ENCODE measurements at regions not wholly inside any gene's neighbourhood (a gene's known extent, or its start where the extent isn't known, plus 50 kb on each side); places are given as distances from the start of the nearest gene placed in this dataset.

GRCh38 chr16:79962962-79963361 is 362.4 kb upstream of the MAF start:
- 60 to 67% methylated on average over 3 of the region's 3 CpGs for WGBS, 2 donors
- Histone ChIP-seq H3K27ac (no peak overlapping the region), H3K9me3 (no peaks in the 10 kb centered on the region), H3K4me1 (no peaks in the 10 kb centered on the region), H3K27me3 (no peaks in the 10 kb centered on the region), H3K4me3 (no peak overlapping the region), H3K36me3 (no peaks in the 10 kb centered on the region)
- TF ChIP-seq EP300 (IDR thresholded peaks at IDR 0.05) (no peak), CTCF (IDR thresholded peaks at IDR 0.05) (no peak), POLR2AphosphoS5 (IDR thresholded peaks at IDR 0.05) (no peak), POLR2A (IDR thresholded peaks at IDR 0.05) (no peak)
- no peak for DNase-seq
- intact Hi-C loops (cut with DNase I), result no loop called here

GRCh38 chr16:79959226-79959625 is 358.7 kb upstream of the MAF start:
- Histone ChIP-seq H3K4me1 (no peaks in the 10 kb centered on the region), H3K36me3 (no peaks in the 10 kb centered on the region), H3K4me3 (no peak overlapping the region), H3K9me3 (no peaks in the 10 kb centered on the region), H3K27ac (no peak overlapping the region), H3K27me3 (no peaks in the 10 kb centered on the region)
- WGBS, 2 donors, result 26 to 79% methylated on average over 1 of the region's 1 CpG
- TF ChIP-seq EP300 (IDR thresholded peaks at IDR 0.05), result no peak
- TF ChIP-seq CTCF (IDR thresholded peaks at IDR 0.05), result no peak
- no peak for TF ChIP-seq POLR2A (IDR thresholded peaks at IDR 0.05)
- TF ChIP-seq POLR2AphosphoS5 (IDR thresholded peaks at IDR 0.05), result no peak
- DNase-seq, result no peak
- intact Hi-C loops (cut with DNase I), result no loop called here

- Histone ChIP-seq H3K27ac (no peak overlapping the region), H3K36me3 (no peaks in the 10 kb centered on the region), H3K4me3 (no peak overlapping the region), H3K9me3 (no peaks in the 10 kb centered on the region), H3K4me1 (no peaks in the 10 kb centered on the region), H3K27me3 (no peaks in the 10 kb centered on the region)
- intact Hi-C loops (cut with DNase I), result no loop called here
- no peak for DNase-seq
- TF ChIP-seq EP300 (IDR thresholded peaks at IDR 0.05) (no peak), POLR2A (IDR thresholded peaks at IDR 0.05) (no peak), POLR2AphosphoS5 (IDR thresholded peaks at IDR 0.05) (no peak), CTCF (IDR thresholded peaks at IDR 0.05) (no peak)
- 42 to 64% methylated on average over 4 of the region's 4 CpGs for WGBS, 2 donors
Observed at GRCh38 chr16:79954921-79955705, 354.6 kb upstream of the MAF start.

- no peaks in the 10 kb centered on the region for H3K9me3 ChIP-seq
- intact Hi-C loops (cut with DNase I), result no loop called here
- no peaks in the 10 kb centered on the region for H3K36me3 ChIP-seq
- no peak overlapping the region for H3K4me3 ChIP-seq
- DNase-seq, result no peak
- H3K4me1 ChIP-seq, result no peaks in the 10 kb centered on the region
- no peak overlapping the region for H3K27ac ChIP-seq
- TF ChIP-seq EP300 (IDR thresholded peaks at IDR 0.05) (no peak), POLR2AphosphoS5 (IDR thresholded peaks at IDR 0.05) (no peak), POLR2A (IDR thresholded peaks at IDR 0.05) (no peak)
- no peaks in the 10 kb centered on the region for H3K27me3 ChIP-seq
- 24 to 57% methylated on average over 3 of the region's 3 CpGs for WGBS, 2 donors
Observed at GRCh38 chr16:79950932-79951719, 350.6 kb upstream of the MAF start.

GRCh38 chr16:79949417-79949816 is 348.9 kb upstream of the MAF start:
- no peaks in the 10 kb centered on the region for H3K27me3 ChIP-seq
- intact Hi-C loops (cut with DNase I), result no loop called here
- no peaks in the 10 kb centered on the region for H3K36me3 ChIP-seq
- no peak overlapping the region for H3K4me3 ChIP-seq
- H3K27ac ChIP-seq, result no peak overlapping the region
- TF ChIP-seq POLR2AphosphoS5 (IDR thresholded peaks at IDR 0.05) (no peak), CTCF (IDR thresholded peaks at IDR 0.05) (no peak), EP300 (IDR thresholded peaks at IDR 0.05) (no peak), POLR2A (IDR thresholded peaks at IDR 0.05) (no peak)
- no peaks in the 10 kb centered on the region for H3K9me3 ChIP-seq
- no peak for DNase-seq
- H3K4me1 ChIP-seq, result no peaks in the 10 kb centered on the region
- 51 to 90% methylated on average over 1 of the region's 1 CpG for WGBS, 2 donors
